ENCODE measurements at regions not wholly inside any gene's neighbourhood (a gene's known extent, or its start where the extent isn't known, plus 50 kb on each side); places are given as distances from the start of the nearest gene placed in this dataset.
"Not testable (repeated sequence)": the region's sequence is repeated elsewhere in the genome, so short reads cannot be mapped to it uniquely, and the experiment has no call there.

- DNase-seq (ENCODE audit: low read depth): no peak
Observed at GRCh38 chr13:38283346-38283745, 66.3 kb upstream of the UFM1 start.

- DNase-seq (ENCODE audit: low read depth): no peak
Observed at GRCh38 chr13:38265132-38265497, 84.5 kb upstream of the UFM1 start.

GRCh38 chr13:38264363-38265131 is 85.1 kb upstream of the UFM1 start:
- DNase-seq (ENCODE audit: low read depth): no peak

- no peak for DNase-seq (ENCODE audit: low read depth)
Observed at GRCh38 chr13:38262211-38262610, 87.4 kb upstream of the UFM1 start.

GRCh38 chr13:38255600-38255999 is 94.1 kb upstream of the UFM1 start:
- DNase-seq (ENCODE audit: low read depth): no peak

- no peak for DNase-seq (ENCODE audit: low read depth)
Observed at GRCh38 chr13:38239874-38240273, 109.8 kb upstream of the UFM1 start.

- DNase-seq (ENCODE audit: low read depth): no peak
Observed at GRCh38 chr13:38228322-38228721, 121.3 kb upstream of the UFM1 start.

- DNase-seq (ENCODE audit: low read depth): no peak
Observed at GRCh38 chr13:38226496-38226895, 123.2 kb upstream of the UFM1 start.

GRCh38 chr13:38223089-38223488 is 126.6 kb upstream of the UFM1 start:
- DNase-seq (ENCODE audit: low read depth): no peak

GRCh38 chr13:38221120-38221519 is 128.5 kb upstream of the UFM1 start:
- not testable (repeated sequence) for DNase-seq (ENCODE audit: low read depth)

GRCh38 chr13:38216181-38216580 is 133.5 kb upstream of the UFM1 start:
- no peak for DNase-seq (ENCODE audit: low read depth)

- DNase-seq (ENCODE audit: low read depth): no peak
Observed at GRCh38 chr13:38213314-38213713, 136.3 kb upstream of the UFM1 start.

- DNase-seq (ENCODE audit: low read depth): no peak
Observed at GRCh38 chr13:38210928-38211596, 138.6 kb upstream of the UFM1 start.

- DNase-seq (ENCODE audit: low read depth): no peak
Observed at GRCh38 chr13:38204556-38204955, 145.1 kb upstream of the UFM1 start.

- no peak for DNase-seq (ENCODE audit: low read depth)
Observed at GRCh38 chr13:38202740-38203139, 146.9 kb upstream of the UFM1 start.

GRCh38 chr13:38191016-38191415 is 158.6 kb upstream of the UFM1 start:
- DNase-seq (ENCODE audit: low read depth): no peak

- no peak for DNase-seq (ENCODE audit: low read depth)
Observed at GRCh38 chr13:38180670-38181069, 169.0 kb upstream of the UFM1 start.

- DNase-seq (ENCODE audit: low read depth): no peak
Observed at GRCh38 chr13:38180126-38180525, 169.5 kb upstream of the UFM1 start.

GRCh38 chr13:38176664-38177063 is 173.0 kb upstream of the UFM1 start:
- no peak for DNase-seq (ENCODE audit: low read depth)

GRCh38 chr13:38173403-38173802 is 176.2 kb upstream of the UFM1 start:
- DNase-seq (ENCODE audit: low read depth): no peak

- no peak for DNase-seq (ENCODE audit: low read depth)
Observed at GRCh38 chr13:38167164-38167822, 182.4 kb upstream of the UFM1 start.

- DNase-seq (ENCODE audit: low read depth): no peak
Observed at GRCh38 chr13:38166116-38166515, 183.5 kb upstream of the UFM1 start.

GRCh38 chr13:38160131-38160530 is 189.5 kb upstream of the UFM1 start:
- DNase-seq (ENCODE audit: low read depth): no peak

All from CMK (cell line).